ENCODE measurements at regions not wholly inside any gene's neighbourhood (a gene's known extent, or its start where the extent isn't known, plus 50 kb on each side); places are given as distances from the start of the nearest gene placed in this dataset.

- no peak for DNase-seq (ENCODE audit: extremely low read depth in 1 of 2, low read depth in 1 of 2)
Measured at GRCh38 chr4:177103619-177104018, 206.1 kb upstream of the NEIL3 start.

GRCh38 chr4:177105536-177105935, 204.1 kb upstream of the NEIL3 start:
- DNase-seq (ENCODE audit: extremely low read depth in 1 of 2, low read depth in 1 of 2) = no peak

DNA sequence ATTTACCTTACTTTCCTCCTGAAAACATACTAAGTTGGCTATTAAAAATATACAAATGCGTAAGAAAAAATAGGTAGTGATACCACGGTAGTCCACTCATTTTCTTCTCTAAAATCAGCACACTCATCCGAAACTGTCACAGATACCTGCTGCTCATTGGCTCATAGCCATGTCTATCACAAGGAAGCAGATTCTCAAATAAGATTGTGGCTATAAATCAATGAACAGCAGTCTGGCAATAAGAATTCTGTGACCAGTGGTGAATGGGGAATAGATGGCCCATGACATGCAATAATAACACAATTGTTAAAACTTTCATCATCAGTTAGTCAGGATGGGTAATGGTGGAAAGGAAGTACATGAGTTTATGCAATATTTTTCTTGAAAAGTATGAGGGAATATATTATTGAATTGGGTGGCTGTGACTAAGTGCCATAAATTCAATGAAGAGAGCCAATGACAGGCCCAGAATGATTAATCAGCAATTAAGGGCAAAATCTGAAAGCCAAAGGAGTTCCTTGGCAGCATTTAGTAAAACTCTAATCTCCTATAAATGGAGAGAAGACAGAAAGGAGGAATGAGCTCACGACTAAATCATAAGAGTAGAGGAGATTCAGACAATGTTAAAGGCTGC, 202.3 kb upstream of the NEIL3 start:
- DNase-seq (ENCODE audit: extremely low read depth in 1 of 2, low read depth in 1 of 2) = no peak

DNA sequence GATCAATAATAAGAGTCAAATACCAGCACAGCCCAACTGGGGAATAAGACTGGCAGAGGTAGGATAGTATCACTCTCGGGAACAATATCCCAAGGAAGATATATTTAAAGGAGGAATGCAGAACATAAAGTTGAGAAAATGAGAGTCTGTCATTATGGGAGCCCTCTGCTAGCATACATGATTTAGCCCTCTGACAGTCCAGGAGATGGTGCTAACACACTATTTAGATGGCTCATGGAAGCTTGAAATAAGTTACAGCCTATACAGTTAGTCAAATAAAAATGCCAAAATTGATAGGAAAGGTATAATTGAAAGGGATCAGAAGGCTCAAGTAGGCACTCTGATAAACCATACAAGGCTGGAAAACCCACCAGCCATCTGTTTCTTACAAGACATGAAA, 201.0 kb upstream of the NEIL3 start:
- DNase-seq (ENCODE audit: extremely low read depth in 1 of 2, low read depth in 1 of 2) = no peak

DNA sequence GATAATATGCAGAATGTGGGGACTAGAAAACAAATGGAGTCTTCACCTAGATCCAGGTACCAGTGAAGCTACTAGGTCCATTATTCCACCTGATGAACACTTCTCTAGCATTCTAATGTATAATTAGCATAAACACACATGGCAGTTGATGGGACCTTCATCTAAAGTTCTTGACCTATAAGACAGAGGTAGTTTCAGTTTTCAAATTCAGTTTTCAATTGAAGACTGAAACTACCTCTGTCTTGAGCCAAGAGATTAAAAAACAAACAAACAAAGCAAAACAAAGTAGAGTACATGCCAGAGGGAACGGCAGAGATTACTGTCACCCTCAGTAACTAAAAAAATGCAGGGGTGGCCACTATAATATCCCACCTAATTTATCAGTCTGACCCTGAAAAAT, 199.9 kb upstream of the NEIL3 start:
- DNase-seq (ENCODE audit: extremely low read depth in 1 of 2, low read depth in 1 of 2) = no peak

GRCh38 chr4:177116161-177116560, 193.5 kb upstream of the NEIL3 start:
- DNase-seq (ENCODE audit: extremely low read depth in 1 of 2, low read depth in 1 of 2) = no peak

DNA sequence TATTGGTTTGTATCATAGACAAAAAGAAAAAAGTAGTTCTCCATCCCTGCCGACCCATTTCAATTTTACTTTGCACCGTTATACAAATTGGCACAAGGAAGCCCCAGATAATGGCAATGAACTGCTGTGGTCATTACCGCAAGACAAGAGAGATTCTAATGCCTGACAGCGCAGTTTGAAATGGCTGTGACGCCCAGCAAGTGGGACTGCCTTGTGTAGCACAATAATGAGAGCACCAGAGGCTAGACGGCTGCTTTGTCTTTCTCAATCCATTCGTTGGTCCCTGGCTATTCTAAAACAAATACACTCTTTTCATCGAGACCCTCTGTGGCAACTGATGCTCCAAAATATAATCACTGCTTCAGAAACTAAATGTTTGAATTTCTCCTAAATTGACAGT, 192.4 kb upstream of the NEIL3 start:
- DNase-seq (ENCODE audit: extremely low read depth in 1 of 2, low read depth in 1 of 2) = no peak

- DNase-seq (ENCODE audit: extremely low read depth in 1 of 2, low read depth in 1 of 2) = no peak
Measured at GRCh38 chr4:177118596-177118995, 191.1 kb upstream of the NEIL3 start.

DNA sequence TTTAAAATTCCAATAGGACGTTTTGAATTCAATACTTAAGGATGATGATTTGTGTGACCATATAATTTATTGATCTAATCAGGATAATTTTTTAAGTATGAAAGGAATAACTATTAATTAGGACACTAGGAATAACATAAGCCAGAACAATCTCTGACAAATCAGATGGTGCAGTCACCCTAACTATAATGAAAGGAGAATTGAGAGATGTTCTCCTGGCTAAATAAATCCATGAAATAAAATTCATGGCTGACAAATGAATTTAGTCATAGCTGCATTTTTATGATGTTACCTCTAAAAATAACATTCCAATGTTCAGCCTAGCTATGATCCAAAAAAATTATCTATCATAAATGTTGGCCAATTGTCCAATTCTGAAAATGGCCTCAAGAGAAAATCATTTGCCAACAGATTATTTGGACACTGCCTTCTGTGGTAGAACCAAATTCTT, 190.6 kb upstream of the NEIL3 start:
- no peak for DNase-seq (ENCODE audit: extremely low read depth in 1 of 2, low read depth in 1 of 2)

DNA sequence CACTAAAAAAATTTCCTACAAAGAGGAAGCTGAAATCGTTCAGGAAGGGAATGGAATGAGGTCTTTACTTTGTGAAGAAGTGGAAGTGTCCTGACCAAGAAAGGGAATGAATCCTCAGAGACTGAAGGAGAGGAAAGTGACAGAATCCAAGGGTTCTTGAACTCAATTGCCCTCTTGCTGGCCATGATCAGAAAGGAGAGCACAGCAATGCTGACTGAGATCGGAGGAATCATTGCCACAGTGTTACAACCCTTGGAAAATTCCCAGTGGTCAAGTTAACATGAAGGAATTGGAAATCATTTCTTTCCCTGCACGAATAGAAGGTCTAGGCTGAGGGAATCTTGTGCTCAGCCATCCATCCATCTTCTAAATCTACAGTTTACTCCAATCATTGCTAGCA, 190.0 kb upstream of the NEIL3 start:
- DNase-seq (ENCODE audit: extremely low read depth in 1 of 2, low read depth in 1 of 2) = no peak

- DNase-seq (ENCODE audit: extremely low read depth in 1 of 2, low read depth in 1 of 2) = no peak
Measured at GRCh38 chr4:177123811-177124210, 185.9 kb upstream of the NEIL3 start.

GRCh38 chr4:177124349-177125064, 185.2 kb upstream of the NEIL3 start:
- no peak for DNase-seq (ENCODE audit: extremely low read depth in 1 of 2, low read depth in 1 of 2)

DNA sequence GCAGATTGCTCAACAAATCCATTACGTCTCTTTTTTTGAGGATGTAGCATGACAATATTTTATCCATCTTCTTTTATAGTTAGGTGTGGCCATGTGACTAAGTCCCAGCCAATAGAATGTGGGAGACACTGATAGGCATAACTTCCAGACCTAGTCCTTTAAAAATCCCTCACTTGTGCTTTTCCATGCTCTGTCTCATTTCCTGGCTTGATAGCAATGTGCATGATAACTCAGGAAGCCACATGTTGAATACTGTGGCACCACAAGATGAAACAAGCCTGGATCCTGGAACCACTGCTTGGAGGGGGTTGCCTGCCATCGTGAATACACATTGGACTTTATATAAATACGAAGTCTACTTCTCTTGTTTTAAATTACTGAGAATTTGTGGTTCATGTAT, 184.0 kb upstream of the NEIL3 start:
- DNase-seq (ENCODE audit: extremely low read depth in 1 of 2, low read depth in 1 of 2) = no peak

- no peak for DNase-seq (ENCODE audit: extremely low read depth in 1 of 2, low read depth in 1 of 2)
Measured at GRCh38 chr4:177127658-177128057, 182.0 kb upstream of the NEIL3 start.

DNA sequence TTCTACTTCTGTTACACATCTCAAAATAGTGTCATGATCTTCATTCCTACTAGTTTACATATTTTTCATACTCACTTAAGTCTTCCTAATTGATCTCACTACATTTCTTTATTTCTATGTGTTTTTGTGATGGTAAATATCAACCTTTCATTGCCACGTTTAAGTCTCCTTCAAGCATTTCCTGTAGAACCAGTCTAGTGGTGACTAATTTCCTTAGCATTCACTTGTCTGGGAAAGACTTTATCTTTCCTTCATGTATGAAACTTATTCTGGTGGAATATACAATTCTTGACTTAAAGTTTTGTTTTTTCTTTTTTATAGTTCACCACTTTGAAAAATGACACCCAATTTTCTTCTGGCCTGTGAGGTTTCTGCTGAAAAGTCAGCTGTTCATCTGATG, 181.4 kb upstream of the NEIL3 start:
- DNase-seq (ENCODE audit: extremely low read depth in 1 of 2, low read depth in 1 of 2) = no peak

DNA sequence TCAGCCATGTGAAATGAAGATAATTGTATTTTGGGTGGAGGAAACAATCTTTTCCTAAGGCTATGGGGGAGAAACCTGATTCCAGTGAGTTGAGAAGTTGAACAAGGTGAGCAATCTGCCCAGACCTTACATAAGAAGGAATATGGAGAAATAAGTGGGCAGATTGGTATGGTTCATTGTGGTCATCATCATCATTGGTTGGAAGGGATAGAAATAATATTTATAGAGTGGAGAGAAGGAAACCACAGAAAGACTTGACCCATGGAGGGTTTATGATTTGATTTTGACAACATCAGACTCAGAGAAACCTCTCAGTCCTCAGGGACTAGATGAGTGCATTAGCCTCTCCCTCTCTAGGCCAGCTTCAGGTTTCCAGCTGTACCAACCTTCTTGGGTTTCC, 177.9 kb upstream of the NEIL3 start:
- DNase-seq (ENCODE audit: extremely low read depth in 1 of 2, low read depth in 1 of 2) = no peak

- no peak for DNase-seq (ENCODE audit: extremely low read depth in 1 of 2, low read depth in 1 of 2)
Measured at GRCh38 chr4:177147668-177148067, 162.0 kb upstream of the NEIL3 start.

GRCh38 chr4:177155454-177155853, 154.2 kb upstream of the NEIL3 start:
- no peak for DNase-seq (ENCODE audit: extremely low read depth in 1 of 2, low read depth in 1 of 2)

- DNase-seq (ENCODE audit: extremely low read depth in 1 of 2, low read depth in 1 of 2) = no peak
Measured at GRCh38 chr4:177159600-177159999, 150.1 kb upstream of the NEIL3 start.

DNA sequence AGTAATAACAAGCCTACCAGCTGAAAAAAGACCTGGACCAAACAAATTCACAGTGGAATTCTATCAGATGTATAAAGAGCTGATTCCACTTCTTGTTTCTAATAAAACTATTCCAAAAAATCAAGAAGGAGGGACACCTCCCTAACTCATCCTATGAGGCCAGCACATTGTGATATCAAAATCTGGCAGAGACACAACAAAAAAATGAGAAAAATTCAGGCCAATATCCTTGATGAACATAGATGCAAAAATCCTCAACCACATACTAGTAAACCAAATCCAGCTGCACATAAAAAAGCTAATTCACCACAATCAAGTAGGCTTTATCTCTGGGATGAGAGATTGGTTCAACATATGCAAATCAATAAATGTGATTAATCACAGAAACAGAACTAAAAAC, 147.9 kb upstream of the NEIL3 start:
- DNase-seq (ENCODE audit: extremely low read depth in 1 of 2, low read depth in 1 of 2) = no peak

GRCh38 chr4:177163532-177163931, 146.1 kb upstream of the NEIL3 start:
- DNase-seq (ENCODE audit: extremely low read depth in 1 of 2, low read depth in 1 of 2) = no peak

DNA sequence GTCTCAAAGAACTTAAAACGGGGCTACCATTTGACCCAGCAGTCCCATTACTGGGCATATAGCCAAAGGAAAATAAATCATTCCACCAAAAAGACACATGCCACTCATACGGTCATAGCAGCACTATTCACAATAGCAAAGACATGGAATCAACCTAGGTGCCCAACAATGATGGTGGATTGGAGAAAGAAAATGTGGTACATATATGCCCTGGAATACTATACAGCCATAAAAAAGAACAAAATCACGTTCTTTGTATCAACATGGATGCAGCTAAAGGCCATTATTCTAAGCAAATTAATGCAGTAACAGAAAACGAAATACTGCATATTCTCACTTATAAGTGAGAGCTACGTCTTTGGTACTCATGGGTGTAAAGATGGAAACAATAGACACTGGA, 138.1 kb upstream of the NEIL3 start:
- DNase-seq (ENCODE audit: extremely low read depth in 1 of 2, low read depth in 1 of 2) = no peak

- DNase-seq (ENCODE audit: extremely low read depth in 1 of 2, low read depth in 1 of 2) = no peak
Measured at GRCh38 chr4:177175473-177175872, 134.2 kb upstream of the NEIL3 start.

Measured in activated CD8-positive, alpha-beta memory T cell treated with anti-CD3 and anti-CD28 coated beads for 1 hour (primary cell).